ENCODE measurements at regions not wholly inside any gene's neighbourhood (a gene's known extent, or its start where the extent isn't known, plus 50 kb on each side); places are given as distances from the start of the nearest gene placed in this dataset.

- peak; percentile 32 for DNase-seq
Observed at GRCh38 chr1:232274236-232274855, 355.6 kb downstream of the SIPA1L2 start.

GRCh38 chr1:232273011-232273410, 356.9 kb downstream of the SIPA1L2 start:
- peak; percentile 50 for DNase-seq

GRCh38 chr1:232271991-232272589, 357.8 kb downstream of the SIPA1L2 start:
- DNase-seq, result peak; percentile 77

- DNase-seq, result no peak
Observed at GRCh38 chr1:232271299-232271698, 358.6 kb downstream of the SIPA1L2 start.

GRCh38 chr1:232269988-232270387, 359.9 kb downstream of the SIPA1L2 start:
- DNase-seq, result no peak

GRCh38 chr1:232267837-232268598, 361.9 kb downstream of the SIPA1L2 start:
- DNase-seq, result no peak

GRCh38 chr1:232267092-232267836, 362.7 kb downstream of the SIPA1L2 start:
- no peak for DNase-seq

- DNase-seq, result no peak
Observed at GRCh38 chr1:232263452-232263851, 366.5 kb downstream of the SIPA1L2 start.

- DNase-seq, result no peak
Observed at GRCh38 chr1:232262991-232263390, 366.9 kb downstream of the SIPA1L2 start.

GRCh38 chr1:232260861-232261260, 369.1 kb downstream of the SIPA1L2 start:
- DNase-seq, result no peak

GRCh38 chr1:232260045-232260444, 369.9 kb downstream of the SIPA1L2 start:
- no peak for DNase-seq

GRCh38 chr1:232259333-232259732, 370.6 kb downstream of the SIPA1L2 start:
- DNase-seq, result no peak

GRCh38 chr1:232252546-232253118, 377.3 kb downstream of the SIPA1L2 start:
- DNase-seq, result no peak

- no peak for DNase-seq
Observed at GRCh38 chr1:232250838-232251237, 379.1 kb downstream of the SIPA1L2 start.

GRCh38 chr1:232249861-232250777, 379.8 kb downstream of the SIPA1L2 start:
- DNase-seq, result no peak

- no peak for DNase-seq
Observed at GRCh38 chr1:232249339-232249738, 380.6 kb downstream of the SIPA1L2 start.

GRCh38 chr1:232248276-232248820, 381.6 kb downstream of the SIPA1L2 start:
- no peak for DNase-seq

GRCh38 chr1:232247669-232248068, 382.3 kb downstream of the SIPA1L2 start:
- no peak for DNase-seq

GRCh38 chr1:232244426-232244825, 385.5 kb downstream of the SIPA1L2 start:
- DNase-seq, result peak; percentile 13

GRCh38 chr1:232239998-232240397, 389.9 kb downstream of the SIPA1L2 start:
- no peak for DNase-seq

GRCh38 chr1:232239522-232239921, 390.4 kb downstream of the SIPA1L2 start:
- no peak for DNase-seq
